Breast epithelium (tissue), 3 donors: ENCODE measurements at regions not wholly inside any gene's neighbourhood (a gene's known extent, or its start where the extent isn't known, plus 50 kb on each side); places are given as distances from the start of the nearest gene placed in this dataset.

ENCODE experiments used
- CTCF ChIP-seq, 3 donors: fragments of 450-650 bp; IDR thresholded peaks; one replicate each; pipeline ENCODE4 v1.5.1; 2016 to 2017; ENCODE audit warnings: antibody characterized with exemption in 3 of 3, mild to moderate bottlenecking in 3 of 3, moderate library complexity in 3 of 3
- POLR2A ChIP-seq: fragments of 450-650 bp; IDR thresholded peaks from one replicate; pipeline ENCODE4 v1.6.1; 2016; ENCODE audit warnings: antibody characterized with exemption, mild to moderate bottlenecking, moderate library complexity

- TF ChIP-seq POLR2A, result no peak
- TF ChIP-seq CTCF (IDR thresholded peaks at IDR 0.05), result no peak
Measured at GRCh38 chr21:27825035-27825434, 858.1 kb upstream of the ADAMTS5 start.
